Adipocyte (in vitro differentiated cells): ENCODE measurements at regions not wholly inside any gene's neighbourhood (a gene's known extent, or its start where the extent isn't known, plus 50 kb on each side); places are given as distances from the start of the nearest gene placed in this dataset.
"Not testable (repeated sequence)": the region's sequence is repeated elsewhere in the genome, so short reads cannot be mapped to it uniquely, and the experiment has no call there.

ENCODE experiments used
- DNase-seq: peaks from one replicate; pipeline ENCODE4 v3.0.0-alpha.2; 2015; ENCODE audit warnings: low read depth
- H3K27me3 ChIP-seq: replicated peaks from 2 replicates; pipeline ENCODE4 v1.7.0; 2013; ENCODE audit warnings: mild to moderate bottlenecking, low read length, moderate library complexity; ENCODE audit not compliant: control insufficient read depth, insufficient read depth
- H3K36me3 ChIP-seq: 2 replicates; pipeline ENCODE4 v1.7.0; 2013; ENCODE audit warnings: low read length, mild to moderate bottlenecking, moderate library complexity; ENCODE audit not compliant: control insufficient read depth, insufficient read depth, severe bottlenecking
- H3K4me1 ChIP-seq: 2 replicates; pipeline ENCODE4 v1.7.0; 2013; ENCODE audit warnings: mild to moderate bottlenecking, low read length, moderate library complexity; ENCODE audit not compliant: control insufficient read depth, insufficient read depth
- H3K4me3 ChIP-seq: 2 replicates; pipeline ENCODE4 v1.7.0; 2013; ENCODE audit warnings: mild to moderate bottlenecking, low read length, moderate library complexity
- H3K9ac ChIP-seq: 2 replicates; pipeline ENCODE4 v1.7.0; 2013; ENCODE audit warnings: mild to moderate bottlenecking, low read length, moderate library complexity
- H3K9me3 ChIP-seq: 2 replicates; pipeline ENCODE4 v1.7.0; 2013; ENCODE audit warnings: mild to moderate bottlenecking, low read length, moderate library complexity; ENCODE audit not compliant: control insufficient read depth

DNA sequence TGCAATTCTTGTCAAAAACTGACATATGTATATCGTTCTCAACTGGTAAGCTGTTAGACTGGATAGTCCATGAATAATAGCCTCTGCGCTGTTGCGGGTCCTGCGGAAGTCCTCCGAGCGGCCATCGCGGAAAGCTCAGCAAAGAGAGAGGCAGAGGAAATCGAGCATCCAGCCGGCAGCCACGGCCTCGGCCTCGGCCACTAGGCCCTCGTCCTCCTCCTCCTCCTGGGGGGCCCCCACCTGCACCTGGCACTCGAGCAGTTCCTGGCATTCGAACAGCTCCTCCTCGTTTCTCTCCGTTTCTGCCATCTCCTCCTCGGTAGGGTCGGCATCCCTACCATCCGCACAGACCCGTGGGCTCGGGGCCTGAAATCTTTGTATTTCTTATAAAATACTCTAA lies 111.2 kb upstream of the CYLC1 start:
- not testable (repeated sequence) for H3K9me3 ChIP-seq, H3K4me1 ChIP-seq, H3K9ac ChIP-seq, H3K36me3 ChIP-seq, H3K27me3 ChIP-seq, DNase-seq, H3K4me3 ChIP-seq

DNA sequence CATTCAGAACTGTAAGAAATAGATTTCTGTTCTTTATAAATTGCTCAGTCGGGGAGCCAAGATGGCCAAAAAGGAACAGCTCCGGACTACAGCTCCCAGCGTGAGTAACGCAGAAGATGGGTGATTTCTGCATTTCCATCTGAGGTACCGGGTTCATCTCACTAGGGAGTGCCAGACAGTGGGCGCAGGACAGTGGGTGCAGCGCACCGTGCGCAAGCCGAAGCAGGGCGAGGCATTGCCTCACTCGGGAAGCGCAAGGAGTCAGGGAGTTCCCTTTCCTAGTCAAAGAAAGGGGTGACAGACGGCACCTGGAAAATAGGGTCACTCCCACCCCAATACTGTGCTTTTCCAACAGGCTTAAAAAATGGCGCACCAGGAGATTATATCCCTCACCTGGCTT lies 110.5 kb upstream of the CYLC1 start:
- not testable (repeated sequence) for H3K4me3 ChIP-seq, H3K4me1 ChIP-seq, H3K27me3 ChIP-seq, H3K36me3 ChIP-seq, DNase-seq, H3K9me3 ChIP-seq, H3K9ac ChIP-seq

DNA sequence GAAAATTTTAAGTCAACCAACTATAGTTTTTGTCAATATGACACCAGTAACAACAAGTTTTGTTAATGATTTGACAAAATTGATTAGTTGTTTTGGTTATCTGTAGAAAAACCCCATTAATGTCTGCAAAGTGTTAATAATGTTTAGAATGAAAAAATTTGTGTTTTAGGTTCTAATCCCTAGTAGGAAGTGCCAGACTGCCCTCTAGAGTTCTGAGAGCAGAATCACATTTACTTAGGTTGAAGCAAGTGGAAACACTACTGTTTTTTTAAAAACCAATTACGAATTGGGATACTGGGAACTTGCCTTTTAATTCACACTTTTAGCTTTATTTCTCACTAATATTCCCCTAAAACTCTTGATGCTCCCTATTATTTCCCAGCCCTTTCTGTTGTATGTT lies 101.1 kb upstream of the CYLC1 start:
- H3K4me1 ChIP-seq = no peaks in the 10 kb centered on the region
- H3K36me3 ChIP-seq = no peaks in the 10 kb centered on the region
- H3K9ac ChIP-seq = no peak overlapping the region
- peak; percentile 19 for DNase-seq
- H3K27me3 ChIP-seq = no peaks in the 10 kb centered on the region
- no peaks in the 10 kb centered on the region for H3K9me3 ChIP-seq
- H3K4me3 ChIP-seq = no peak overlapping the region

DNA sequence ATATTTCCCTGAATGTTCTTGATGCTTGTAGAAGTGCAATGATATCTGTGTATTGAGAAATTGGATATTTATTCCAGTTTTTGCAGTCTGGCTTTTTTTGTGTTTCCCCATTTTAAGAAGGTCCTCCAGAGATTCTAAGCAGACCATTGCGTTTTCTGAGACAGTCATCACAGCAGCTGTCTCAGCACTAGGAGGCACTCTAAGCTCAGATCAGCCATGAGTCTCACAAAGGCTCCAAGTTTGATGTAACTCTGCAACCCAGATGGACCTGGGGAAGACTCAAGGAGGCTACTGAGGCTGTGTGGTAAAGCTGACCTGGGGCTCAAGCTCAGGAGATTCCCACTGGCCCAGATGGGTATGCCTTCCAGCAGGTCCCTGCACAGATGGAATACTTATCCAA lies 89.3 kb upstream of the CYLC1 start:
- Histone ChIP-seq H3K9me3 (no peaks in the 10 kb centered on the region), H3K36me3 (no peaks in the 10 kb centered on the region), H3K9ac (no peak overlapping the region), H3K4me1 (no peaks in the 10 kb centered on the region), H3K27me3 (no peaks in the 10 kb centered on the region), H3K4me3 (no peak overlapping the region)
- DNase-seq = no peak
